Spleen (tissue), 11 donors: ENCODE measurements at regions not wholly inside any gene's neighbourhood (a gene's known extent, or its start where the extent isn't known, plus 50 kb on each side); places are given as distances from the start of the nearest gene placed in this dataset.

ENCODE experiments used
- DNase-seq: peaks from one replicate; pipeline ENCODE4 v3.0.0-alpha.2; 2020
- H3K27ac ChIP-seq, 8 donors: fragments of 200-600 bp; sonication (generic) in 7 of 8; 1 replicate in 4 of 8; 2 replicates in 4 of 8; pipeline versions ENCODE4 v1.5.0 to v1.8.0; 2016 to 2021; ENCODE audit warnings: inconsistent platforms in 4 of 8, mild to moderate bottlenecking in 4 of 8, moderate library complexity in 1 of 8
- H3K27me3 ChIP-seq, 7 donors: fragments of 200-600 bp; sonication (generic) in 6 of 7; replicated peaks in 1 of 7; 1 replicate in 4 of 7; 2 replicates in 3 of 7; pipeline versions ENCODE4 v1.5.0 to v1.8.0; 2016 to 2021; ENCODE audit warnings: inconsistent platforms in 3 of 7, mild to moderate bottlenecking in 1 of 7
- H3K36me3 ChIP-seq, 6 donors: fragments of 200-600 bp; sonication (generic) in 5 of 6; 1 replicate in 4 of 6; 2 replicates in 2 of 6; pipeline versions ENCODE4 v1.5.0 to v1.8.0; 2016 to 2021; ENCODE audit warnings: inconsistent platforms in 2 of 6
- H3K4me1 ChIP-seq, 6 donors: fragments of 200-600 bp; sonication (generic) in 5 of 6; 1 replicate in 3 of 6; 2 replicates in 3 of 6; pipeline versions ENCODE4 v1.5.0 to v1.8.0; 2016 to 2021; ENCODE audit warnings: inconsistent platforms in 3 of 6
- H3K4me3 ChIP-seq, 8 donors: fragments of 200-600 bp; sonication (generic) in 7 of 8; 1 replicate in 4 of 8; 2 replicates in 4 of 8; pipeline versions ENCODE4 v1.5.0 to v1.8.0; 2016 to 2021; ENCODE audit warnings: inconsistent platforms in 4 of 8, mild to moderate bottlenecking in 4 of 8, moderate library complexity in 2 of 8
- H3K9me3 ChIP-seq, 8 donors: fragments of 200-600 bp; sonication (generic) in 7 of 8; 1 replicate in 4 of 8; 2 replicates in 4 of 8; pipeline versions ENCODE4 v1.5.0 to v1.8.0; 2016 to 2021; ENCODE audit warnings: inconsistent platforms in 4 of 8
- CTCF ChIP-seq, 11 experiments: fragments of 200-600 bp in 7 of 11; fragments of 450-650 bp in 4 of 11; sonication (generic) in 4 of 11; IDR thresholded peaks in 8 of 11; conservative IDR thresholded peaks in 3 of 11; 1 replicate in 7 of 11; 2 replicates in 4 of 11; pipeline versions ENCODE4 v1.4.0 to v1.8.0; 2016 to 2021; ENCODE audit warnings: antibody characterized with exemption in 11 of 11, inconsistent platforms in 4 of 11, mild to moderate bottlenecking in 1 of 11
- POLR2A ChIP-seq, 3 donors: fragments of 450-650 bp; IDR thresholded peaks; one replicate each; pipeline ENCODE4 v1.5.1; 2017; ENCODE audit warnings: antibody characterized with exemption in 3 of 3, mild to moderate bottlenecking in 1 of 3
- POLR2AphosphoS5 ChIP-seq, 3 donors: sonication (generic); formaldehyde crosslinking; IDR thresholded peaks; one replicate each; pipeline ENCODE4 v1.5.1; 2017; ENCODE audit warnings: antibody characterized with exemption in 3 of 3
- WGBS, 5 donors: extraction: QIAGEN DNeasy Blood & Tissue Kit in 3 of 5; methylation state at CpG; one replicate each; pipeline versions ENCODE4 v1.1.5 to v1.1.7; 2013 to 2018; 5-methylcytosine and 5-hydroxymethylcytosine counted together
- intact Hi-C: fragments of 100-400 bp; cut with DNase I; formaldehyde crosslinking; loops from one replicate; pipeline ENCODE4 v1.15.0; 2023; ENCODE audit warnings: low total_unique reads
- donor health status: healthy with polysubstance abuse.
- donor health status: DM: no; HTN: no; CAD: no; lungs with moderate emphysema.
- donor health status: DM: no; HTN: no; CAD: no.
- donor health status: Bipolar disorder and iron deficiency.
- donor health status: healthy.
- donor health status: DM: no; HTN: no; CAD: no.
- donor health status: DM: yes; HTN: yes; CAD: no.

DNA sequence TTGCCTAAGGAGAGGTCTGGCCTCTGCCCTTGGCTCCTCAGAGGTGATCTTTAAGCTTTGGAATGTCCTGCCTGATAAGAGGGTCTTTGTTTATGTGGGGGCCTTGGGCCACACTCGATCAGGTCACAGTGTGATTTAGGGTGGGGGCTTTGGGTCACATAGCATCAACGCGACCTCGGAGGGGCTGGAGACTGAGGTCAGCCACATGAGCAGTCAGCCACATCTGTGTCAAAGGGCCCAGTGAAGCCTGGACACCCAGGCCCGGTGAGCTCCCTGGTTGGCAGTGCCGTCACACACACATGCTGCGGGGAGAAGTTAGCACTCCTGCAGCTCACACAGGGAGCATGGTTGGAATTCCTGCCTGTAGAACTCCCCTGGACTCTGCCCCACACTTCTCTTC, 345.0 kb downstream of the NPHP4 start:
- Histone ChIP-seq H3K4me3 (no peak overlapping the region), H3K36me3 (no peaks in the 10 kb centered on the region), H3K9me3 (peaks cover 0 to 23% (median 7%) of the 10 kb centered on the region in 8 donors), H3K27ac (no peak overlapping the region), H3K4me1 (no peaks in the 10 kb centered on the region), H3K27me3 (peaks cover 0 to 61% (median 12%) of the 10 kb centered on the region in 7 donors)
- intact Hi-C loops: no loop called here
- no peak for DNase-seq
- no peak for TF ChIP-seq POLR2AphosphoS5 (IDR thresholded peaks at IDR 0.05)
- TF ChIP-seq CTCF (IDR thresholded peaks at IDR 0.05 in 8 of 11, conservative IDR thresholded peaks at IDR 0.05 in 3 of 11): no peak
- no peak for TF ChIP-seq POLR2A (IDR thresholded peaks at IDR 0.05)
- WGBS, 5 donors: 62 to 88% (median 65%) methylated on average over 3 to 7 of the region's 7 CpGs

DNA sequence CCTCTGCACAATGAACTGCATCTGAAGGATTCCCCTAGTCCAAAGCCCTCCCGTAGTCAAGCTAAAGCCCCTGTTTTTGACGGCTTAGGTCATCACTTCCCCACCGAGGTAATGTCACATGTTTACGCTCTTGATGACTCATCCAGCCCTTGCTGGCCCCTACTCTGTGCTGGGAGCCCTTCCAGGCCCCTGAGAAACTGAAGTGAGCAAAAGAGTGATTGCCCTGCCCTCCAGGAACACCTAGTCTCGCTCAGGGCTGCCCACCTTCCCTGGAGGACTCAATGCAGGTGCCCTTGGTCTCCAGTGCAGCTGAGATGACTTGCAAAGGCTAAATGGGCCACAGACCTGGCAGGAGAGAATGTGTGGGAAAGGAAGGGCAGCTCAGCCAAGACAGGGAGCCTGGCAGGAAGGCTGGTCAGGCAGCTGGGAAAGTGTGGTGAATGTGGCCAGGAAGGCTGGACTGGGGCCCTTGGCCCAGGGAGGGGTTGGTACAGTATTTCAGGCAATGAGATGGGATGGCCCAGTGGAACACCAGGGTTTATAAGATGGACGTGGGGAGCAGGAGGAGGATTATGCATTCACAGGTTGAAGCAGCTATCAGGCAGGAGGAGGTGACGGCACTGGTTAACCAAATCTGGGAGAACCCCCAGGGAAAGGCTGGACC, 345.6 kb downstream of the NPHP4 start:
- TF ChIP-seq POLR2AphosphoS5 (IDR thresholded peaks at IDR 0.05) (no peak), POLR2A (IDR thresholded peaks at IDR 0.05) (no peak), CTCF (IDR thresholded peaks at IDR 0.05 in 8 of 11, conservative IDR thresholded peaks at IDR 0.05 in 3 of 11) (no peak)

DNA sequence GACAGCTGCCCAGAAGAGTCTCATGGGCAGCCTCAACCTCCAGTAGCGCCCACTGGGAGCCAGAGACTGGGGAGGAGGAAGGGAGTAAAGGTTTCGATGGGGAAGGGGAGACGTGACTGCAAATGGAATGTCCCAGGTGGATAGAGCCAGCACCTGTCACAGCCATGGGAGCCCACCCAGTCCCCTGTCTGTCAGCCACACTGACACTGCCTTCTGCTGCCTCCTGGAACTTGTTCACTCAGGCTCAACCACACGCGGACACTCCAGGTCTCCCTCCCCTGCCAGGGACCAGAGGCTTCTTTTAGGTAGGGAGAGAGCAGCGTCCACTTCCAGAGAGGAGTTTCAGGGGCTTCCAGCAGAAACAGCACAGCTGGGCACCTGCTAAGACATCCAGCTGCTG, 346.3 kb downstream of the NPHP4 start:
- Histone ChIP-seq H3K4me1 (no peaks in the 10 kb centered on the region), H3K9me3 (peaks cover 0 to 23% (median 7%) of the 10 kb centered on the region in 8 donors), H3K4me3 (no peak overlapping the region), H3K27ac (no peak overlapping the region), H3K36me3 (no peaks in the 10 kb centered on the region), H3K27me3 (peaks cover 0 to 49% (median 2%) of the 10 kb centered on the region in 7 donors)
- 75 to 85% (median 79%) methylated on average over 4 to 6 of the region's 6 CpGs for WGBS, 5 donors
- intact Hi-C loops: no loop called here
- TF ChIP-seq POLR2A (IDR thresholded peaks at IDR 0.05): no peak
- no peak for TF ChIP-seq POLR2AphosphoS5 (IDR thresholded peaks at IDR 0.05)
- no peak for TF ChIP-seq CTCF (IDR thresholded peaks at IDR 0.05 in 8 of 11, conservative IDR thresholded peaks at IDR 0.05 in 3 of 11)
- DNase-seq: no peak

More for the DNA sequence above, 345.6 kb downstream of the NPHP4 start:
- H3K9me3 ChIP-seq: peaks cover 0 to 23% (median 7%) of the 10 kb centered on the region in 8 donors
- no peak overlapping the region for H3K4me3 ChIP-seq
- H3K36me3 ChIP-seq: no peaks in the 10 kb centered on the region
- H3K27ac ChIP-seq: no peak overlapping the region
- H3K4me1 ChIP-seq: no peaks in the 10 kb centered on the region
- intact Hi-C loops: no loop called here
- DNase-seq: no peak
- 53 to 69% (median 63%) methylated on average over 6 to 7 of the region's 7 CpGs for whole genome bisulfite sequencing, 5 donors
- peaks cover 0 to 55% (median 8%) of the 10 kb centered on the region in 7 donors for H3K27me3 ChIP-seq

DNA sequence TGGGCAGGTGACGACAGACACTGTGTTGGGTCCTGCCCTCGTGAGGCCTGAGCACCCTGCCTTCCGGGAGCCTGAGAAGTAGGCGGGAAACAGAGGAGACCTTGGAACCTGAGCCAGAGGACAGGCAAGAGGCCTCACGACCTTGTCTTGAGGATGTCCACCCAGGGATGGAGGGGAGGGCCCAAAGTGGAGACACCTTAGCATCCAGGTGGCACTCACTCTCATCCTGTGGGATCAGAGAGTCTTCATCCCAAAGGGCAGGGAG, 347.2 kb downstream of the NPHP4 start:
- TF ChIP-seq POLR2AphosphoS5 (IDR thresholded peaks at IDR 0.05) (no peak), CTCF (IDR thresholded peaks at IDR 0.05 in 8 of 11, conservative IDR thresholded peaks at IDR 0.05 in 3 of 11) (no peak), POLR2A (IDR thresholded peaks at IDR 0.05) (no peak)
- Histone ChIP-seq H3K27ac (no peak overlapping the region), H3K9me3 (peaks cover 0 to 23% (median 7%) of the 10 kb centered on the region in 8 donors), H3K36me3 (no peaks in the 10 kb centered on the region), H3K27me3 (peaks cover 0 to 49% (median 0%) of the 10 kb centered on the region in 7 donors), H3K4me3 (no peak overlapping the region), H3K4me1 (no peaks in the 10 kb centered on the region)
- 64 to 71% (median 66%) methylated on average over 5 of the region's 5 CpGs for WGBS, 5 donors
- intact Hi-C loops: no loop called here
- DNase-seq: no peak
